ENCODE measurements at regions not wholly inside any gene's neighbourhood (a gene's known extent, or its start where the extent isn't known, plus 50 kb on each side); places are given as distances from the start of the nearest gene placed in this dataset.
"Not testable (repeated sequence)": the region's sequence is repeated elsewhere in the genome, so short reads cannot be mapped to it uniquely, and the experiment has no call there.

DNA sequence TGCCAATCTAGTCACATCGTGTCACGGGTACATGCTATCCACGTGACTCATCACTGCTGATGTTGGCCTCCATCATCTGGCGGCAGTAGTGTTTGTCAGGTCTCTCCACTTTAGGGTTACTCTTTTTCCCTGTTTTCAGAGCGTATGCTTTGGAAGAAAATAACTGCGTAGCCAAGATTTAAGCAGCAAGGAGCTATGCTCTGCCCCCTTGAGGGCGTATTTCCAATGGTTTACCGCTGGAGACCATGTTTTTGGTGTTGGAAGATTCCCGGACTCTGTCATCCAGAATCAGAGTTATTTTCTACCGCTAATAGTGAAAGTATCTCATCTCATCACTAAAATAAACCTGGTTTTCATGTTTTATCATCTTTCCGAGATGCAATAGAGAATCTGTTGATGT lies 306.5 kb downstream of the C6orf118 start:
- Mint-ChIP-seq H3K4me3 (no peak overlapping the region), H3K36me3 (no peaks in the 10 kb centered on the region), H3K27me3 (no peaks in the 10 kb centered on the region), H3K27ac (no peak overlapping the region), H3K4me1 (no peaks in the 10 kb centered on the region), H3K9me3 (peaks cover 0 to 26% (median 9%) of the 10 kb centered on the region in 7 donors)
- no peak for ATAC-seq (ENCODE audit: low read depth in 2 of 2)
- no peak for DNase-seq

DNA sequence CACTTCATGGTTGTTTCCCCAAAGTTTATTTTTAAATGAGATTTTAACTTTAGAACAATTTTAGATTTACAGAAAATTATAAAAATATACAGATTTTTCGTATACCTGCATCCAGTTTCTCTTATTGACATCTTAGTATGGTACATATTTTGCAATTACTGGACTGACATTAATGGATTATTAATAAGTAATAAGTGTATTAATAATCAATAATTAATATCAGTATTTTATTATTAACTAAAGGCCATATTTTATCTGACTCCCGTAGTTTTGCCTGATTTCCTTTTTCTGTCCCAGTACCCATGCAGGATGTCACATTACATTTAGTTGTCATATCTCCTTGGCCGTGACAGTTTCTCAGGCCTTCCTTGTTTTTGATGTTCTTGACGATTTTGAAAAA lies 307.0 kb downstream of the C6orf118 start:
- Mint-ChIP-seq H3K9me3 (peaks cover 0 to 26% (median 7%) of the 10 kb centered on the region in 7 donors), H3K27me3 (no peaks in the 10 kb centered on the region), H3K4me1 (no peaks in the 10 kb centered on the region), H3K4me3 (no peak overlapping the region), H3K27ac (no peak overlapping the region), H3K36me3 (no peaks in the 10 kb centered on the region)
- ATAC-seq (ENCODE audit: low read depth in 2 of 2) (no peak), DNase-seq (no peak)

DNA sequence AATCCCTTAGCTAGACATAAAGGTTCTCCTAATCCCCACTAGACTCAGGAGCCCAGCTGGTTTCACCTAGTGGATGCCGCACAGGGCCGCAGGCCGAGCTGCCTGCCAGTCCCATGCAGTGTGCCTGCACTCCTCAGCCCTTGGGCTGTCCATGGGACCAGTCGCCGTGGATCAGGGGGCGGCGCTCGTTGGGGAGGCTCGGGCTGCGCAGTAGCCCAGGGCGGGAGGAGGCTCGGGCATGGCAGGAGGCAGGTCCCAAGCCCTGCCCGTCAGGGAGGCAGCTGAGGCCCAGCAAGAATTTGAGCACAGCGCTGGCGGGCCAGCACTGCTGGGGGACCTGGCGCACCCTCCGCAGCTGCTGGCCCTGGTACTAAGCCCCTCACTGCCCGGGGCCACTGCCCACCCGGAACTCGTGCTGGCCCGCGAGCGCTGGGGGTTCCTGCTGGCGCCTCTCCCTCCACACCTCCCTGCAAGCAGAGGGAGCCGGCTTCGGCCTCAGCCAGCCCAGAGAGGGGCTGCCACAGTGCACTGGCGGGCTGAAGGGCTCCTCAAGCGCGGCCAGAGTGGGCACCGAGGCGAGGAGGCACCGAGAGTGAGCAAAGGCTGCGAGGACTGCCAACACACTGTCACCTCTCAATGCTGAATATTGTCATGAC lies 307.8 kb downstream of the C6orf118 start:
- H3K9me3 Mint-ChIP-seq: peaks cover 1 to 20% (median 7%) of the 10 kb centered on the region in 7 donors

DNA sequence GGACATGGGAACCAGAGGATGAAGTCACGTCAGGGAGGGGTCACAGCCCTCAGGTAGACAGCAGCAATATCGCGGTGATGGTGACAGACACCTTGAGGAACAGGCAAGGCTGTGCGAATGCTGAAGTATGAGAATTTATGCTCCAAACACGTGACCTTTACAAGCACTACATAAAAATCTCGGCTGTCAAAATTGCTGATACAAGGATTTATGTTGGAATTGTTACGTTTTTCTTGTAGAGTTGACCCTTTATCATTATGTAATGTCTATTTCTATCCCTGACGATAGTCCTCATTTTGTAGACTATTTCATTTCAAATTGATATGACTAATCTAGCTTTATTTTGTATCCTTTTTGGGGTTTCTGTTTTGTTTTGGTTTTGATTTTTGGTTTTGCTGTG lies 311.1 kb downstream of the C6orf118 start:
- Mint-ChIP-seq H3K36me3 (no peaks in the 10 kb centered on the region), H3K4me1 (no peaks in the 10 kb centered on the region), H3K27ac (no peak overlapping the region), H3K9me3 (peaks cover 1 to 20% (median 6%) of the 10 kb centered on the region in 7 donors), H3K27me3 (no peaks in the 10 kb centered on the region), H3K4me3 (no peak overlapping the region)
- no peak for ATAC-seq (ENCODE audit: low read depth in 2 of 2)
- no peak for DNase-seq

More for the DNA sequence above, 307.8 kb downstream of the C6orf118 start:
- DNase-seq (no peak), ATAC-seq (ENCODE audit: low read depth in 2 of 2) (no peak)
- Mint-ChIP-seq H3K27me3 (no peaks in the 10 kb centered on the region), H3K36me3 (no peaks in the 10 kb centered on the region), H3K4me3 (no peak overlapping the region), H3K4me1 (no peaks in the 10 kb centered on the region), H3K27ac (no peak overlapping the region)

DNA sequence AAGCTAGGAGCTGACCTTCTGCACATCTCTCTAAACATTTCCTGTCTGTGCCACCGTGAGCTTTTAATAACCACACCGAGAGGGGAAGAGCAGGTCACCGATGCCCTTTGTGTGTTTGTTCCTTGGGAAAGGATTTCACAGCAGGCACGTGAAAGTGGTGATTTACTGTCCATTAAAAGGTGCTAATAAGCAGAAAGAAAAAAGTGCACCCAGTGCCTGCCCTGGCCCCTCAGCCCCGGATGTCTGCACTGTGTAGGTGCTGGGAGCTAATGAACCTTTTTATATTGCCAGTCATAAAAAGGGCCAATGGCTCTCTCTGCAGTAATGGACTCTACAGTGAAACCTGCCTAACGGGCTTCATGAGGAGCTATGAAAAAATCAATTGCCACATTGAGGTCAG lies 312.6 kb downstream of the C6orf118 start:
- no peaks in the 10 kb centered on the region for H3K27me3 Mint-ChIP-seq
- peaks cover 0 to 15% (median 3%) of the 10 kb centered on the region in 7 donors for H3K9me3 Mint-ChIP-seq
- peak overlapping the region in 1 of 6 donors; percentile 8 for H3K27ac Mint-ChIP-seq
- DNase-seq (no peak), ATAC-seq (ENCODE audit: low read depth in 2 of 2) (no peak)
- no peak overlapping the region for H3K4me3 Mint-ChIP-seq
- no peaks in the 10 kb centered on the region for H3K4me1 Mint-ChIP-seq
- H3K36me3 Mint-ChIP-seq: no peaks in the 10 kb centered on the region

DNA sequence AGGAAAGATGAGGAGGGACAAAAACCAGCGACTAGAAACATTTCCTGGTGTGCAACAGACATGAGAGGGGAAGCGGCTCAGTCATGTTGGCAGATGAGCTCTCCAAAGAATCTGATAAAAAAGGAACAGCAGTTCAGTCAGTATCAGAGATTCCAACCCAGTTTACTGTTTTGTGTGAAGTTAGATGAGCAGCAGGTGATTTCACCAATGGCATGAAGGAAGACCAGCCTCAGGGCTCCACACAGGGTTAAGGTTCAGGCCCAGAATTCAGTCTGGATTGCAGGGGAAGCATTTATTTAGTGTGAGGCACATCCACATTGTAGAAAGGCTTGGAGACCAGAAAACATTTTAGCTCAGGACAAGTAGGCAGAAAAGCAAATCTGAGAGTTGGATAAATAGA lies 317.8 kb downstream of the C6orf118 start:
- DNase-seq: no peak
- no peak overlapping the region for H3K27ac Mint-ChIP-seq
- no peaks in the 10 kb centered on the region for H3K4me1 Mint-ChIP-seq
- no peak overlapping the region for H3K4me3 Mint-ChIP-seq
- H3K27me3 Mint-ChIP-seq: no peaks in the 10 kb centered on the region
- no peak for ATAC-seq (ENCODE audit: low read depth in 2 of 2)
- H3K9me3 Mint-ChIP-seq: peaks cover 0 to 15% (median 2%) of the 10 kb centered on the region in 7 donors
- H3K36me3 Mint-ChIP-seq: no peaks in the 10 kb centered on the region

DNA sequence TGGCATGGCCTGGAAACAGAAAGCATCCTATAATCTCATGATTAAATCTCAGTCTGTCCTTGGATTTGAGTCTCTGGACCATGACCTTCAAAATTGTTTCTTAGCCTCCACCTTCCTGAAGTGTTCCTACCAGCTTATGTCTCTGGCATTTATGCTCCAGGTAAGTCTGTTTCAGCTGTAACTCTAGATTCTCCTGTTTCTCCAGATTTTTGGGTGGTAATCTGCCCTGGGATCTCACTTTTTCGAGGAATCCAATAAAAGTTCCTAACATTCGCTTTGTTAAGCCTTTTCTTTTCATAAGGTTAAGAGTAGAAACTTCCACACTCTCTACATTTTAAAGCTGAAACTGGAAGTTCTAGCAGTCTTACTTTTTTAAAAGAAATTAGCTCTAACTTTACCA lies 318.5 kb downstream of the C6orf118 start:
- Mint-ChIP-seq H3K4me1 (no peaks in the 10 kb centered on the region), H3K36me3 (no peaks in the 10 kb centered on the region), H3K27ac (no peak overlapping the region), H3K27me3 (no peaks in the 10 kb centered on the region), H3K9me3 (peaks cover 0 to 14% (median 2%) of the 10 kb centered on the region in 7 donors), H3K4me3 (no peak overlapping the region)
- ATAC-seq (ENCODE audit: low read depth in 2 of 2) (no peak), DNase-seq (no peak)

DNA sequence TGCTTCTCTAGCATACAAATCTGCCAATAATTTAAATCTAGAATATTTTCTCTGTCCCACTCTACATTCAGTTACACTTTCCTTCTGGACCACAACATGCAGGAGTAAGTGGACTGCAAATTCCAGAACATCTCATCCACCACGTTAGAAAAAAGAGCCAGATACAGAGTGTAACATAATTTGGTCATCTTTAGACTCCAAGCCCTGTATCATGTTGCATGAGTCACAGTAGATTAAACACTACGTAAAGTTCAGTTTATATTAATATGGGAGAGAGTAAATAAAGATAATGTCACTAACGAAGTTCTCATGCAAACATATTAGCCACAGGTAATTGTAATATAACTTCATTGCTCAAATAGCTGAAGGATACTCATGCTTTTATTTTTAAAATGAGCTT lies 327.0 kb downstream of the C6orf118 start:
- ATAC-seq (ENCODE audit: low read depth in 2 of 2) (no peak), DNase-seq (no peak)
- no peaks in the 10 kb centered on the region for H3K27me3 Mint-ChIP-seq
- H3K27ac Mint-ChIP-seq: no peak overlapping the region
- no peaks in the 10 kb centered on the region for H3K36me3 Mint-ChIP-seq
- no peak overlapping the region for H3K4me3 Mint-ChIP-seq
- H3K9me3 Mint-ChIP-seq: peaks cover 3 to 20% (median 5%) of the 10 kb centered on the region in 7 donors
- no peaks in the 10 kb centered on the region for H3K4me1 Mint-ChIP-seq

DNA sequence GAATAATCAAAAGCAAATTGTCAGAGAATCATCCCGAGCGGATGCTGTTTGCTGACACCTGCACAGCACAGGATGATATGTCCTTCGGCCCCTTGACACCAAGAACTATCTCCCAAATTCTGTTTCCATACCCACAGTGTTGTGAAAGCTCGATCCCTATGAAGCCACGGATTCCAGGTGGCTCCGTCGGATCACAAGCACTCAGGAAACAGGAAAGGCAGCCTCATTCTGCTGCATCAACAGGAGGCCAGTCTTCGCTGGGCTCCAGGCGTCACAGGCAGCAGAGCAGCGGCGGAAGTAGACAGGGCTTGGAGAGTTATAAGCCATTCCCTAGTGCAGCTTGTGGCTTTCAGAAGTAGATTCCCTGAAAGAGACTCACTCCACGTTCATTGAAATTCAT lies 342.3 kb downstream of the C6orf118 start:
- ATAC-seq (ENCODE audit: low read depth in 2 of 2): no peak
- Mint-ChIP-seq H3K27ac (no peak overlapping the region), H3K4me3 (peak overlapping the region in 1 of 8 donors; percentile 41), H3K27me3 (no peaks in the 10 kb centered on the region), H3K4me1 (no peaks in the 10 kb centered on the region), H3K9me3 (peaks cover under 1 to 6% (median 2%) of the 10 kb centered on the region in 7 donors), H3K36me3 (no peaks in the 10 kb centered on the region)
- DNase-seq: no peak

DNA sequence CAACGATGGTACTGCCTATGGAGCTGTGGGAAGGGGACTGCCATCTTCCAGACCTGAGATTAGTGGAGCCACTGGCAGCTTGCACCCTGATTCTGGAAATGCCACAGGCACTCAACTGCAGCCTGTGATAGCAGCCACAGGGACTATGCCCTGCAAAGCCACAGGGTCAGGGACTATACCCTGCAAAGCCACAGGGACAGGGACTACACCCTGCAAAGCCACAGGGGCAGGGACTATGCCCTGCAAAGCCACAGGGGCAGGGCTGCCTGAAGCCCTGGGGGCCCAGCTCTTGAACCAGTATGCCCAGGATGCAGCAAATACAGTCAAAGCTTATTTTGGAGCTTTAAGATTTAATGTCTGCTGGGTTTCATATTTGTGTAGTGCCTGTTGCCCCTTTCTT lies 346.6 kb downstream of the C6orf118 start:
- DNase-seq (no peak), ATAC-seq (ENCODE audit: low read depth in 2 of 2) (no peak)
- Mint-ChIP-seq H3K4me3 (no peak overlapping the region), H3K27me3 (no peaks in the 10 kb centered on the region), H3K36me3 (peaks cover 0 to 7% of the 10 kb centered on the region in 2 donors), H3K9me3 (peaks cover 9 to 14% (median 10%) of the 10 kb centered on the region in 7 donors), H3K4me1 (no peaks in the 10 kb centered on the region), H3K27ac (no peak overlapping the region)

DNA sequence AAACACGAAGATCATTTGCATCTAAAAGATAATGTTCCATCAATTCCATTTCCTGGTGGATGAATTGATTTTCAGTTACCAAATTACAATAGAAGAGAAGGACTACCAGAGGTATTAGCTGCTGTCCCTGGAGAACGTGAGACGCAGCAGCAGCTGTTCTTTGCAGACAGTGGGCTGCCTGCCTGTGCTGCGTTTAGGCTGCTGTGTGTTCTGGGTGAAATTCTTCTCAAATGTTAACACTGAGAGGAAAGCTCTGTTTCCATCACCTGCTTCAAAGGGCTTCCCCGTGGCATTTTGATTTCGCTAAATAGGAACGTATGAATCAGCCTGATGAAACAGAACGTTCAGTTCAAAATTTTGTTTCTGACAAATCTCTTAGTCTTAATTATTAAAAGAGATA lies 362.2 kb downstream of the C6orf118 start:
- ATAC-seq (ENCODE audit: low read depth in 2 of 2) (no peak), DNase-seq (no peak)
- Mint-ChIP-seq H3K4me3 (no peak overlapping the region), H3K4me1 (no peaks in the 10 kb centered on the region), H3K27me3 (no peaks in the 10 kb centered on the region), H3K36me3 (no peaks in the 10 kb centered on the region), H3K27ac (no peak overlapping the region), H3K9me3 (peaks cover 0 to 5% (median 3%) of the 10 kb centered on the region in 7 donors)

DNA sequence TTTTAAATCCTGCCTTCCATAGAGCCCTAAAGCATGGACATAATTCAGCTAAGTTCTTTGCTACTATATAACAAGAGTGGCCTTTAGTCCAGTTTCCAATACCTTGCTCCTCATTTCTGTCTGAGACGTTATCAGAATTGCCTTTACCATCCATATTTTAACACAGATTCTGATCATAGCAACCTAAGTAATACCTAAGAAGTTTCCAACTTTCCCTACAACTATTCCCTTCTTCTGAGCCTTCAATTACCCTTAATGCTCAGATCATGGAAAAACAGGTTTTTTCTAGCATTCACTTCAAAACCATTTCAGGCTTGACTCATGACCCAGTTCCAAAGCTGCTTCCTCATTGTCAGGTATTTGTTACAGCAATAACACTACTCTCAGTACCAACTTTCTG lies 367.1 kb downstream of the C6orf118 start:
- Mint-ChIP-seq H3K36me3 (no peaks in the 10 kb centered on the region), H3K27ac (no peak overlapping the region), H3K27me3 (no peaks in the 10 kb centered on the region), H3K4me1 (no peaks in the 10 kb centered on the region), H3K9me3 (peaks cover 0 to 10% (median 3%) of the 10 kb centered on the region in 7 donors), H3K4me3 (no peak overlapping the region)
- no peak for DNase-seq
- ATAC-seq (ENCODE audit: low read depth in 2 of 2): no peak

DNA sequence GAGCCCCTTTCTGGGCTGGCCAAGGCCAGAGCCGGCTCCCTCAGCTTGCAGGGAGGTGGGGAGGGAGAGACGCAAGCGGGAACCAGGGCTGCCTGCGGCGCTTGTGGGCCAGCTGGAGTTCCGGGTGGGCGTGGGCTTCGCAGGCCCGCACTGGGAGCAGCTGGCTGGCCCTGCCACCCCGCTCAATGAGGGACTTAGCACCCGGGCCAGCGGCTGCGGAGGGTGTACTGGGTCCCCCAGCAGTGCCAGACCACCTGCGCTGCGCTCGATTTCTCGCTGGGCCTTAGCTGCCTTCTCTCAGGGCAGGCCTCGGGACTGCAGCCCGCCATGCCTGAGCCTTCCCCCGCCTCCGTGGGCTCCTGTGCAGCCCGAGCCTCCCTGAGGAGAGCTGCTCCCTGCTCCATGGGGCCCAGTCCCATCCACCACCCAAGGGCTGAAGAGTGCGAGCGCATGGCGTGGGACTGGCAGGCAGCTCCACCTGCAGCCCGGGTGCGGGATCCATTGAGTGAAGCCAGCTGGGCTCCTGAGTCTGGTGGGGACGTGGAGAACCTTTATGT lies 376.1 kb downstream of the C6orf118 start:
- not testable (repeated sequence) for H3K4me1 Mint-ChIP-seq; H3K9me3 Mint-ChIP-seq; DNase-seq; H3K36me3 Mint-ChIP-seq; H3K27me3 Mint-ChIP-seq; ATAC-seq (ENCODE audit: low read depth in 2 of 2); H3K4me3 Mint-ChIP-seq; H3K27ac Mint-ChIP-seq

DNA sequence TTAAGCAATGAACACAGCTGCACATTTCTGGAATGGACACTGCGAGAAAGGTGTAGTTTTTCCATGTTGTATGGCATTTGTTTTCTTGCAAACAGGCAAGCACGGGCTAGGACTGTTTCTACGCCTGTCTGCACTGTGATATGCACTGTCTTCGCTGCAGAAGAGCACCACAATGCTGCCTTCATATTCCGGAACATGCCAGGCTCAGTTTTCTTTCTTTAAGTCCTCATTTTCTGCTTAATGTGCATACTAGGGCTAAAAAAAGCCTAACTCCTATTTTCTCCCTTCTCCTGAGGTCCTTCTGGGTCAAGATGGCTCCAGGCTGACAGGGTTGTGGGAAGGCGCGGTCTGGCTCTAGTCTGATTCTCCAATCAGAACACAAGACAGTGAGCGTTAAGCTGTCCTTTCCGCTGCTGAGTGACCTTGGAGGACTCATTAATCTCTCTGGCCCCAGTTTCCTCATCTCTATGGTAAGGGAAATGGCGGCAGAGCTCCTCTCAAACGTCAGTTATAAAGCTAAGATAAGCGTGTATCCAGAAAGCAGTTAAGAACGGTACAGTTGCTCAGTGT lies 379.9 kb downstream of the C6orf118 start:
- H3K4me1 Mint-ChIP-seq: no peaks in the 10 kb centered on the region
- no peaks in the 10 kb centered on the region for H3K9me3 Mint-ChIP-seq
- no peak overlapping the region for H3K4me3 Mint-ChIP-seq
- H3K27me3 Mint-ChIP-seq: no peaks in the 10 kb centered on the region
- DNase-seq: no peak
- no peak overlapping the region for H3K27ac Mint-ChIP-seq
- no peaks in the 10 kb centered on the region for H3K36me3 Mint-ChIP-seq
- ATAC-seq (ENCODE audit: low read depth in 2 of 2): no peak
